SU-DHL-6 (cell line): ENCODE measurements at regions not wholly inside any gene's neighbourhood (a gene's known extent, or its start where the extent isn't known, plus 50 kb on each side); places are given as distances from the start of the nearest gene placed in this dataset.

ENCODE experiments used
- H2AFZ ChIP-seq: fragments of 200-600 bp; sonication (generic); 2 replicates; pipeline ENCODE4 v1.6.1; 2014; ENCODE audit warnings: low read depth, mild to moderate bottlenecking, moderate library complexity, mixed read lengths, antibody characterized with exemption, low read length; ENCODE audit not compliant: severe bottlenecking
- H3F3A ChIP-seq: fragments of 200-600 bp; shearing (Covaris generic); 2 replicates; pipeline ENCODE4 v1.6.0; 2016; ENCODE audit warnings: antibody characterized with exemption, mild to moderate bottlenecking; ENCODE audit not compliant: insufficient read depth
- H3K27ac ChIP-seq: fragments of 200-600 bp; sonication (generic); 2 replicates; pipeline ENCODE4 v1.5.1; 2016; ENCODE audit warnings: low read depth, mild to moderate bottlenecking, low read length, moderate library complexity, mixed read lengths
- H3K27me3 ChIP-seq: fragments of 200-600 bp; sonication (generic), shearing (Covaris generic); 2 replicates; pipeline ENCODE4 v1.6.0; 2014; ENCODE audit warnings: mild to moderate bottlenecking, low read length
- H3K36me3 ChIP-seq: fragments of 200-600 bp; sonication (generic); 2 replicates; pipeline ENCODE4 v1.6.1; 2014; ENCODE audit warnings: mild to moderate bottlenecking, low read length, mixed read lengths
- H3K4me2 ChIP-seq: fragments of 300-600, 200-600 bp; shearing (Covaris generic), sonication (generic); 2 replicates; pipeline ENCODE4 v1.6.0; 2014; ENCODE audit warnings: low read length, low read depth, mild to moderate bottlenecking; ENCODE audit not compliant: poor library complexity, severe bottlenecking
- H3K4me3 ChIP-seq: fragments of 200-600 bp; sonication (generic); 2 replicates; pipeline ENCODE4 v1.5.1; 2014; ENCODE audit warnings: antibody characterized with exemption, low read length, mild to moderate bottlenecking, mixed read lengths; ENCODE audit not compliant: insufficient read depth, poor library complexity, severe bottlenecking
- H3K79me2 ChIP-seq: fragments of 200-600 bp; sonication (generic); 2 replicates; pipeline ENCODE4 v1.6.1; 2014; ENCODE audit warnings: mild to moderate bottlenecking, low read length, moderate library complexity; ENCODE audit not compliant: insufficient read depth
- H3K9ac ChIP-seq: fragments of 200-600 bp; sonication (generic); 2 replicates; pipeline ENCODE4 v1.7.0; 2014; ENCODE audit warnings: mild to moderate bottlenecking, low read length
- H3K9me2 ChIP-seq: fragments of 200-600 bp; sonication (generic); replicated peaks from 2 replicates; pipeline ENCODE4 v1.6.1; 2014; ENCODE audit warnings: low read length; ENCODE audit not compliant: insufficient read depth
- H3K9me3 ChIP-seq: fragments of 200-600 bp; sonication (generic); 2 replicates; pipeline ENCODE4 v1.6.1; 2014; ENCODE audit warnings: low read length, mixed read lengths; ENCODE audit not compliant: insufficient read depth
- H4K20me1 ChIP-seq: fragments of 200-600 bp; sonication (generic); 2 replicates; pipeline ENCODE4 v1.6.1; 2014; ENCODE audit warnings: low read depth, mild to moderate bottlenecking, antibody characterized with exemption, low read length, moderate library complexity, mixed read lengths
- EZH2phosphoT487 ChIP-seq: fragments of 200-600 bp; sonication (generic), shearing (Covaris generic); conservative IDR thresholded peaks from 2 replicates; pipeline ENCODE4 v1.6.1; 2018; ENCODE audit warnings: mild to moderate bottlenecking, antibody characterized with exemption, low read length, moderate library complexity, mixed read lengths
- TF ChIP-seq, protein P1 (sequence below): fragments of 200-600 bp; sonication (generic); IDR thresholded peaks from one replicate; pipeline ENCODE4 v1.5.1; 2017; ENCODE audit warnings: antibody characterized with exemption, mild to moderate bottlenecking, low read length, moderate library complexity; ENCODE audit not compliant: insufficient read depth, poor library complexity, severe bottlenecking

- Histone ChIP-seq H3K9ac (no peak overlapping the region), H3K4me2 (no peak overlapping the region), H3F3A (no peaks in the 10 kb centered on the region), H4K20me1 (no peaks in the 10 kb centered on the region; the same call in 1 of the 2 replicates), H2AFZ (no peak overlapping the region), H3K4me3 (no peak overlapping the region), H3K9me2 (no peaks in the 10 kb centered on the region), H3K79me2 (no peaks in the 10 kb centered on the region), H3K27me3 (no peaks in the 10 kb centered on the region), H3K36me3 (no peaks in the 10 kb centered on the region), H3K27ac (no peak overlapping the region), H3K9me3 (no peaks in the 10 kb centered on the region)
- TF ChIP-seq EZH2phosphoT487 = no peak
- TF ChIP-seq, protein P1, sequence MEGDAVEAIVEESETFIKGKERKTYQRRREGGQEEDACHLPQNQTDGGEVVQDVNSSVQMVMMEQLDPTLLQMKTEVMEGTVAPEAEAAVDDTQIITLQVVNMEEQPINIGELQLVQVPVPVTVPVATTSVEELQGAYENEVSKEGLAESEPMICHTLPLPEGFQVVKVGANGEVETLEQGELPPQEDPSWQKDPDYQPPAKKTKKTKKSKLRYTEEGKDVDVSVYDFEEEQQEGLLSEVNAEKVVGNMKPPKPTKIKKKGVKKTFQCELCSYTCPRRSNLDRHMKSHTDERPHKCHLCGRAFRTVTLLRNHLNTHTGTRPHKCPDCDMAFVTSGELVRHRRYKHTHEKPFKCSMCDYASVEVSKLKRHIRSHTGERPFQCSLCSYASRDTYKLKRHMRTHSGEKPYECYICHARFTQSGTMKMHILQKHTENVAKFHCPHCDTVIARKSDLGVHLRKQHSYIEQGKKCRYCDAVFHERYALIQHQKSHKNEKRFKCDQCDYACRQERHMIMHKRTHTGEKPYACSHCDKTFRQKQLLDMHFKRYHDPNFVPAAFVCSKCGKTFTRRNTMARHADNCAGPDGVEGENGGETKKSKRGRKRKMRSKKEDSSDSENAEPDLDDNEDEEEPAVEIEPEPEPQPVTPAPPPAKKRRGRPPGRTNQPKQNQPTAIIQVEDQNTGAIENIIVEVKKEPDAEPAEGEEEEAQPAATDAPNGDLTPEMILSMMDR = no peak
These were observed 76.8 kb downstream of the PDE6H start for GRCh38 chr12:15049461-15050153.

DNA sequence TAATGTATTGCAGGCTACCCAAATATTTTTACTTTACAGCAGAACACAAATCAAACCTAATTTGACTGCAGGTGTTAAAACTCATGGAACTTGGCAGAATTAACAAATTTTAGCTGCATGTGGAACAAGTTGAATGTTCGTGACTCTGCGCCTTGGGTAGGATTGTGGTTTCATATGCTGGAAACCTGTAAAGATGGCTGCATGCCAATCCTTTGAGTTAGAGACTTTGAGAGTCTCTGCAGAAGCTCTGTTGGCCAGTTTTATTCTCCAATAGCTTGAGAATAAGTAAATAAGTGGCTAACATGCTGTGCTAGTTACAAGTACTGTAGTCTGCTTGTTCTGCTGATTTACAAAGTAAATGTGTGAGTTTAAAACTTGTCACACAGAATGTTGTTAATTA is 77.8 kb downstream of the PDE6H start:
- TF ChIP-seq, protein P1 = no peak
- TF ChIP-seq EZH2phosphoT487 = no peak
- H3K27ac ChIP-seq = no peak overlapping the region
- no peak overlapping the region for H3K4me2 ChIP-seq
- H2AFZ ChIP-seq = no peak overlapping the region
- no peaks in the 10 kb centered on the region for H3K9me2 ChIP-seq
- H3K9me3 ChIP-seq = no peaks in the 10 kb centered on the region
- H3K27me3 ChIP-seq = no peaks in the 10 kb centered on the region
- H3K4me3 ChIP-seq = no peak overlapping the region
- no peak overlapping the region for H3K9ac ChIP-seq
- H3K36me3 ChIP-seq = no peaks in the 10 kb centered on the region
- H3F3A ChIP-seq = no peaks in the 10 kb centered on the region
- no peaks in the 10 kb centered on the region for H3K79me2 ChIP-seq
- H4K20me1 ChIP-seq = no peaks in the 10 kb centered on the region; the same call in 1 of the 2 replicates

DNA sequence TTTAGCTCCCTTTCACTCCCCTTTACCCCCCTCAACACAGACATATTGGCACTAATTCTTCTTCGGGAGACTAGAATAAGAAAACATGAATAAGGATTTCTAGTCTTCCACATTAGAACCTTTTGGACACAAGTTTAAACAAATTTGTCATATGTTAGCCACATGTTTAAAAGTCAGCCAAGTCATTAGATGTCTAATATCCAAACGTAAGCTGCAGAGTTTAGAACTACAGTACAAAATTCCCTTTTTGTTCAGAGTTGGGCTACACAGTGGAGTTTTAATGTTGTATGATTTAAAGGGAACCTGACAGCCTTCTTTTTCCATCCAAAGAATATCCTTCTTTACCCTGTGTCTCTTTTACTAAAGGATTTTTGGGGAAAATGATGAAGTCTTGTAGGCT is 79.8 kb downstream of the PDE6H start:
- TF ChIP-seq EZH2phosphoT487 = no peak
- TF ChIP-seq, protein P1 = no peak
- no peaks in the 10 kb centered on the region for H3K9me2 ChIP-seq
- no peaks in the 10 kb centered on the region for H3K27me3 ChIP-seq
- H3K79me2 ChIP-seq = no peaks in the 10 kb centered on the region
- no peak overlapping the region for H3K4me3 ChIP-seq
- H3K9ac ChIP-seq = no peak overlapping the region
- H2AFZ ChIP-seq = no peak overlapping the region
- H3K36me3 ChIP-seq = no peaks in the 10 kb centered on the region
- no peak overlapping the region for H3K4me2 ChIP-seq
- no peak overlapping the region for H3K27ac ChIP-seq
- no peaks in the 10 kb centered on the region for H3F3A ChIP-seq
- H3K9me3 ChIP-seq = no peaks in the 10 kb centered on the region
- no peaks in the 10 kb centered on the region for H4K20me1 ChIP-seq
